GM12892 (cell line): ENCODE measurements at regions not wholly inside any gene's neighbourhood (a gene's known extent, or its start where the extent isn't known, plus 50 kb on each side); places are given as distances from the start of the nearest gene placed in this dataset.

Experiments
- POLR2A ChIP-seq: IDR thresholded peaks from 2 replicates; pipeline ENCODE4 v1.6.1; 2011; ENCODE audit warnings: low read depth, low read length, control low read depth
- POLR2AphosphoS5 ChIP-seq: IDR thresholded peaks from 2 replicates; pipeline ENCODE4 v1.6.1; 2011; ENCODE audit warnings: low read depth, low read length, control low read depth
- TAF1 ChIP-seq: IDR thresholded peaks from 2 replicates; pipeline ENCODE4 v1.6.1; 2011; ENCODE audit warnings: low read depth, mild to moderate bottlenecking, control low read depth, low read length, borderline replicate concordance

- TF ChIP-seq POLR2A (no peak), TAF1 (no peak), POLR2AphosphoS5 (no peak)
Observed at GRCh38 chr4:121517241-121517640, 136.4 kb upstream of the QRFPR start.
